B cell (primary cell): ENCODE measurements at regions not wholly inside any gene's neighbourhood (a gene's known extent, or its start where the extent isn't known, plus 50 kb on each side); places are given as distances from the start of the nearest gene placed in this dataset.

Experiments used
- ATAC-seq: fragments of 200-7000 bp; cut with Tn5 transposase; one replicate; pipeline ENCODE4 v1.10.0; 2021; ENCODE audit warnings: low read depth, mild to moderate bottlenecking, moderate number of reproducible peaks, moderate library complexity
- CTCF ChIA-PET: fragments of 350-600 bp; sonication (Branson Sonifier 250); formaldehyde crosslinking; loops from one replicate; lab custom pipeline; 2021; ENCODE audit warnings: antibody characterized with exemption, inconsistent platforms; lab: Charles Lee
- POLR2A ChIA-PET: fragments of 350-600 bp; sonication (Branson Sonifier 250); formaldehyde crosslinking; loops from one replicate; lab custom pipeline; 2021; ENCODE audit warnings: antibody characterized with exemption; lab: Charles Lee
- DNase-seq: peaks from one replicate; pipeline ENCODE4 v3.0.0; 2013
- H2AFZ ChIP-seq: 2 replicates; pipeline ENCODE4 v1.6.1; 2012; ENCODE audit warnings: mild to moderate bottlenecking, low read depth, low read length; ENCODE audit not compliant: insufficient read depth, poor library complexity, severe bottlenecking
- H3K27ac ChIP-seq, 2 donors: 1 replicate in 1 of 2; 2 replicates in 1 of 2; pipeline ENCODE4 v1.5.1; 2012 to 2013; ENCODE audit warnings: low read length in 2 of 2, mild to moderate bottlenecking in 2 of 2, moderate library complexity in 1 of 2
- H3K27me3 ChIP-seq, 4 experiments: fragments of 200-600 bp in 1 of 4; sonication (generic) in 1 of 4; replicated peaks in 1 of 4; 1 replicate in 2 of 4; 2 replicates in 2 of 4; pipeline versions ENCODE4 v1.6.1 to v1.7.0; 2013 to 2016; ENCODE audit warnings: low read length in 3 of 4, mild to moderate bottlenecking in 2 of 4, mixed read lengths in 1 of 4, moderate library complexity in 1 of 4; ENCODE audit not compliant: insufficient read depth in 4 of 4, control insufficient read depth in 3 of 4; ENCODE audit errors: control extremely low read depth in 1 of 4
- H3K36me3 ChIP-seq, 2 experiments: replicated peaks in 1 of 2; 1 replicate in 1 of 2; 2 replicates in 1 of 2; pipeline versions ENCODE4 v1.6.1 to v1.7.1; 2013; ENCODE audit warnings: low read length in 1 of 2; ENCODE audit not compliant: insufficient read depth in 2 of 2, control insufficient read depth in 1 of 2; ENCODE audit errors: control extremely low read depth in 1 of 2, extremely low read depth in 1 of 2
- H3K4me1 ChIP-seq, 2 donors: fragments of 200-600 bp in 1 of 2; sonication (generic) in 1 of 2; 1 replicate in 1 of 2; 2 replicates in 1 of 2; pipeline versions ENCODE4 v1.5.1 to v1.6.1; 2013 to 2017; ENCODE audit warnings: low read length in 2 of 2; ENCODE audit not compliant: control insufficient read depth in 2 of 2, insufficient read depth in 2 of 2
- H3K4me2 ChIP-seq: replicated peaks from 2 replicates; pipeline ENCODE3; 2012; ENCODE audit warnings: mild to moderate bottlenecking, low read depth, low read length; ENCODE audit not compliant: poor library complexity, severe bottlenecking
- H3K4me3 ChIP-seq, 5 experiments: fragments of 200-600 bp in 1 of 5; sonication (generic) in 1 of 5; 1 replicate in 3 of 5; 2 replicates in 2 of 5; pipeline versions ENCODE4 v1.5.1 to v1.7.0; 2011 to 2016; ENCODE audit warnings: low read length in 4 of 5, mild to moderate bottlenecking in 4 of 5, low read depth in 2 of 5, control low read depth in 1 of 5, moderate library complexity in 1 of 5; ENCODE audit not compliant: insufficient read depth in 1 of 5; ENCODE audit errors: control extremely low read depth in 1 of 5, extremely low read depth in 1 of 5
- H3K79me2 ChIP-seq: fragments of 200-600 bp; sonication (generic); one replicate; pipeline ENCODE4 v1.6.0; 2016; ENCODE audit warnings: low read length; ENCODE audit not compliant: control insufficient read depth, insufficient read depth
- H3K9ac ChIP-seq: fragments of 200-600 bp; sonication (generic); 2 replicates; pipeline ENCODE4 v1.6.1; 2017; ENCODE audit warnings: mild to moderate bottlenecking, low read length, moderate library complexity
- H3K9me3 ChIP-seq, 3 donors: one replicate each; pipeline versions ENCODE4 v1.6.1 to v1.7.1; 2013; ENCODE audit warnings: low read length in 2 of 3; ENCODE audit not compliant: control insufficient read depth in 2 of 3, insufficient read depth in 1 of 3; ENCODE audit errors: control extremely low read depth in 1 of 3
- H4K20me1 ChIP-seq: 2 replicates; pipeline ENCODE4 v1.6.0; 2012; ENCODE audit warnings: mild to moderate bottlenecking, low read length; ENCODE audit not compliant: insufficient read depth, control insufficient read depth, poor library complexity, severe bottlenecking
- H3K27ac Mint-ChIP-seq: one replicate; pipeline ENCODE4 v1.8.0; 2021; ENCODE audit warnings: mixed read lengths
- H3K27me3 Mint-ChIP-seq: one replicate; pipeline ENCODE4 v1.8.0; 2021; ENCODE audit warnings: mixed read lengths
- H3K4me1 Mint-ChIP-seq: one replicate; pipeline ENCODE4 v1.8.0; 2021; ENCODE audit warnings: mixed read lengths
- H3K4me3 Mint-ChIP-seq: one replicate; pipeline ENCODE4 v1.8.0; 2021; ENCODE audit warnings: mixed read lengths
- H3K9me3 Mint-ChIP-seq: one replicate; pipeline ENCODE4 v1.8.0; 2022; ENCODE audit warnings: mixed read lengths; ENCODE audit not compliant: insufficient read depth
- EZH2 ChIP-seq: IDR thresholded peaks from 2 replicates; pipeline ENCODE4 v1.6.1; 2012; ENCODE audit warnings: borderline replicate concordance, low read depth, mild to moderate bottlenecking, moderate library complexity, low read length; ENCODE audit not compliant: insufficient read depth, poor library complexity, severe bottlenecking
- WGBS: methylation state at CpG from one replicate; pipeline ENCODE4 v1.1.5; 2013; ENCODE audit warnings: missing lambda C conversion rate; ENCODE audit not compliant: insufficient coverage; 5-methylcytosine and 5-hydroxymethylcytosine counted together
- intact Hi-C: fragments of 100-400 bp; cut with micrococcal nuclease; formaldehyde crosslinking; loops from one replicate; pipeline ENCODE4 v1.10.0; 2022
- TF ChIP-seq, protein P1 (sequence below): fragments of 200-600 bp; IDR thresholded peaks from one replicate; pipeline ENCODE4 v1.8.0; 2022; ENCODE audit warnings: antibody characterized with exemption, mild to moderate bottlenecking

GRCh38 chr10:8956400-8956799 is 901.9 kb downstream of the GATA3 start:
- no peaks in the 10 kb centered on the region for H3K9me3 Mint-ChIP-seq
- no CpG with 5 or more reads among the region's 4 CpGs for WGBS

DNA sequence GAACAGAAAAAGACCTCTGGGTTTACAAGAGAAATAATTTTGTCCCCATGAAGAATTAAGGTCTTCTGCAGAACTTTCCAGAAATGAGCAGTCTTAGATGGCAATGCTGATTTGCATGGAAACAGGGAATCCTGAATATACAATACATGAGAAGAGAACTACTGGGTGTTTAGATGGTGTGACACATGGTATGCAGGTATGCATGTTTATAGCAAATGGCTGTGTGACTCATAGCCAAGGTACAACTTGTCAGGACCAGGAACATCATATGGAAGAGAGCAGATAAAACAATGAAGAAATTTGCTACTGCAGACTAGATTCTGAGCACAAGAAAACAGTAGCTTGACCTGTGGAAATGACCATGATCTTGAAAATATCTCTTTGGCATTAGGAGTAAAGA is 907.8 kb downstream of the GATA3 start:
- no peak overlapping the region for H3K4me3 Mint-ChIP-seq
- H3K9me3 ChIP-seq, result no peaks in the 10 kb centered on the region

More at GRCh38 chr10:8956400-8956799, 901.9 kb downstream of the GATA3 start:
- ATAC-seq, result no peak
- no peak overlapping the region for H3K4me3 ChIP-seq
- Mint-ChIP-seq H3K27ac (no peak overlapping the region), H3K4me1 (no peaks in the 10 kb centered on the region), H3K4me3 (no peak overlapping the region), H3K27me3 (no peaks in the 10 kb centered on the region)
- ChIA-PET POLR2A (no interaction called here), CTCF (no interaction called here)
- no peak for TF ChIP-seq EZH2
- H3K79me2 ChIP-seq, result no peaks in the 10 kb centered on the region
- no peaks in the 10 kb centered on the region for H4K20me1 ChIP-seq
- H3K36me3 ChIP-seq, result no peaks in the 10 kb centered on the region
- no peaks in the 10 kb centered on the region for H3K9me3 ChIP-seq
- H2AFZ ChIP-seq, result no peak overlapping the region
- H3K4me2 ChIP-seq, result no peak overlapping the region
- intact Hi-C loops, result no loop called here
- H3K9ac ChIP-seq, result no peak overlapping the region
- no peaks in the 10 kb centered on the region for H3K4me1 ChIP-seq
- DNase-seq, result no peak
- H3K27me3 ChIP-seq, result no peaks in the 10 kb centered on the region
- no peak overlapping the region for H3K27ac ChIP-seq

More for the DNA sequence above, 907.8 kb downstream of the GATA3 start:
- POLR2A ChIA-PET, result no interaction called here
- Histone ChIP-seq H3K4me3 (no peak overlapping the region), H3K4me2 (no peak overlapping the region), H3K36me3 (no peaks in the 10 kb centered on the region), H4K20me1 (no peaks in the 10 kb centered on the region), H2AFZ (no peak overlapping the region), H3K79me2 (no peaks in the 10 kb centered on the region), H3K9ac (no peak overlapping the region), H3K27me3 (no peaks in the 10 kb centered on the region), H3K27ac (no peak overlapping the region), H3K4me1 (no peaks in the 10 kb centered on the region)
- no peak for DNase-seq
- Mint-ChIP-seq H3K27me3 (no peaks in the 10 kb centered on the region), H3K4me1 (no peaks in the 10 kb centered on the region), H3K9me3 (peaks cover 6% of the 10 kb centered on the region), H3K27ac (no peak overlapping the region)
- TF ChIP-seq, protein P1, sequence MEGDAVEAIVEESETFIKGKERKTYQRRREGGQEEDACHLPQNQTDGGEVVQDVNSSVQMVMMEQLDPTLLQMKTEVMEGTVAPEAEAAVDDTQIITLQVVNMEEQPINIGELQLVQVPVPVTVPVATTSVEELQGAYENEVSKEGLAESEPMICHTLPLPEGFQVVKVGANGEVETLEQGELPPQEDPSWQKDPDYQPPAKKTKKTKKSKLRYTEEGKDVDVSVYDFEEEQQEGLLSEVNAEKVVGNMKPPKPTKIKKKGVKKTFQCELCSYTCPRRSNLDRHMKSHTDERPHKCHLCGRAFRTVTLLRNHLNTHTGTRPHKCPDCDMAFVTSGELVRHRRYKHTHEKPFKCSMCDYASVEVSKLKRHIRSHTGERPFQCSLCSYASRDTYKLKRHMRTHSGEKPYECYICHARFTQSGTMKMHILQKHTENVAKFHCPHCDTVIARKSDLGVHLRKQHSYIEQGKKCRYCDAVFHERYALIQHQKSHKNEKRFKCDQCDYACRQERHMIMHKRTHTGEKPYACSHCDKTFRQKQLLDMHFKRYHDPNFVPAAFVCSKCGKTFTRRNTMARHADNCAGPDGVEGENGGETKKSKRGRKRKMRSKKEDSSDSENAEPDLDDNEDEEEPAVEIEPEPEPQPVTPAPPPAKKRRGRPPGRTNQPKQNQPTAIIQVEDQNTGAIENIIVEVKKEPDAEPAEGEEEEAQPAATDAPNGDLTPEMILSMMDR, result no peak
- no peak for TF ChIP-seq EZH2
- ATAC-seq, result no peak
- CTCF ChIA-PET, result no interaction called here
- intact Hi-C loops, result no loop called here
